HT-29 (cell line): ENCODE measurements at regions not wholly inside any gene's neighbourhood (a gene's known extent, or its start where the extent isn't known, plus 50 kb on each side); places are given as distances from the start of the nearest gene placed in this dataset.
"Not testable (repeated sequence)": the region's sequence is repeated elsewhere in the genome, so short reads cannot be mapped to it uniquely, and the experiment has no call there.

Source experiments
- DNase-seq: peaks from one replicate; pipeline ENCODE4 v3.0.0-alpha.2; 2015; ENCODE audit warnings: low spot score

- no peak for DNase-seq
Observed at GRCh38 chr6:137655291-137655690, 161.1 kb upstream of the OLIG3 start.

- DNase-seq, result no peak
Observed at GRCh38 chr6:137656735-137657134, 162.5 kb upstream of the OLIG3 start.

- DNase-seq, result peak; percentile 18
Observed at GRCh38 chr6:137657351-137657911, 163.2 kb upstream of the OLIG3 start.

GRCh38 chr6:137658287-137658686, 164.1 kb upstream of the OLIG3 start:
- no peak for DNase-seq

GRCh38 chr6:137659871-137660270, 165.7 kb upstream of the OLIG3 start:
- peak; percentile 60 for DNase-seq

- DNase-seq, result peak; percentile 64
Observed at GRCh38 chr6:137660296-137660731, 166.1 kb upstream of the OLIG3 start.

GRCh38 chr6:137661601-137662000, 167.4 kb upstream of the OLIG3 start:
- DNase-seq, result peak; percentile 32

- DNase-seq, result no peak
Observed at GRCh38 chr6:137664183-137664582, 170.0 kb upstream of the OLIG3 start.

- DNase-seq, result no peak
Observed at GRCh38 chr6:137665342-137665934, 171.2 kb upstream of the OLIG3 start.

GRCh38 chr6:137666202-137666774, 172.1 kb upstream of the OLIG3 start:
- DNase-seq, result no peak

- DNase-seq, result no peak
Observed at GRCh38 chr6:137673603-137674002, 179.4 kb upstream of the OLIG3 start.

- no peak for DNase-seq
Observed at GRCh38 chr6:137676888-137677287, 182.7 kb upstream of the OLIG3 start.

GRCh38 chr6:137677709-137678108, 183.5 kb upstream of the OLIG3 start:
- no peak for DNase-seq

- no peak for DNase-seq
Observed at GRCh38 chr6:137678451-137678850, 184.3 kb upstream of the OLIG3 start.

GRCh38 chr6:137680705-137681346, 186.2 kb upstream of the TNFAIP3 start:
- peak; percentile 18 for DNase-seq

- DNase-seq, result no peak
Observed at GRCh38 chr6:137681445-137682009, 185.5 kb upstream of the TNFAIP3 start.

GRCh38 chr6:137682658-137683057, 184.4 kb upstream of the TNFAIP3 start:
- not testable (repeated sequence) for DNase-seq

- DNase-seq, result no peak
Observed at GRCh38 chr6:137683916-137684315, 183.1 kb upstream of the TNFAIP3 start.

GRCh38 chr6:137685798-137686375, 181.2 kb upstream of the TNFAIP3 start:
- no peak for DNase-seq

- no peak for DNase-seq
Observed at GRCh38 chr6:137687818-137688217, 179.2 kb upstream of the TNFAIP3 start.

GRCh38 chr6:137688230-137688971, 178.7 kb upstream of the TNFAIP3 start:
- DNase-seq, result no peak
